Superior temporal gyrus (tissue), 1 donor: ENCODE measurements at regions not wholly inside any gene's neighbourhood (a gene's known extent, or its start where the extent isn't known, plus 50 kb on each side); places are given as distances from the start of the nearest gene placed in this dataset.
A peak's percentile ranks its signal among the peaks of the same experiment; 100 is the strongest.

Source experiments
- DNase-seq: peaks from one replicate; pipeline ENCODE4 v3.0.0-alpha.2; 2016; ENCODE audit errors: extremely low spot score

DNA sequence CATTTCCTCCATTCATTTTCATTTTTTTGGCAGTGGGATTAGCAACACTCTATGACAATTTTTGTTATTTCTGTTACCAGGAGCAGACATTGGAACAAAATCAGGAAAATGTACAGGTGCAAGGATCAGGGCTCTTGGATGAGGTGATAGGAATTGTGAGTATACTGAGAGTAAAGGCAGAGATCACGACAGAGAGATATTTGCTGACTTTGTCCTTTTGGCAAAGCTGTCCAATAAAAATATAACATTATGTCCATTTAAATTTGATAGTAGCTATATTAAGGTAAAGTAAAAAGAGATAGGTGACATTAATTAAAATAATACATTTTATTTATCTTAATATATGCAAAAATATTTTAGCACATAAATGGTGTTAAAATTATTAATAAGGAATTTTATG, 373.1 kb upstream of the GNPDA2 start:
- DNase-seq, result no peak

DNA sequence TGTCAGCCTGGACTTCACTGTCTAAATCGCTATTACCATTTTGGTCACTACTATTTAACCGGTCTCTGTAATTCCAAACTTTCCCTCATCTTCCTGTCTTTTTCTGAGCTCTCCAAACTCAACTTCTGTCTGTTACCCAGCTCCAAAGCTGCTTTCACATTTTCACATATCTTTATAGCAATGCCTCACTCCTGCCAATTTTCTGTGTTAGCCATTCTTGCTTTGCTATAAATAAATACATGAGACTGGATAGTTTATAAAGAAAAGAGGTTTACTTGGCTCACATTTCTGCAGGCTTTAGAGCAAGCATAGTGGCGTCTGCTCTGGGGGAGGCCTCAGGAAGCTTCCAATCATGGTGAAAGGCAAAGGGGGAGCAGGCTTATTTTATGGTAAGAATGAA, 368.3 kb upstream of the GNPDA2 start:
- DNase-seq, result peak; percentile 33

DNA sequence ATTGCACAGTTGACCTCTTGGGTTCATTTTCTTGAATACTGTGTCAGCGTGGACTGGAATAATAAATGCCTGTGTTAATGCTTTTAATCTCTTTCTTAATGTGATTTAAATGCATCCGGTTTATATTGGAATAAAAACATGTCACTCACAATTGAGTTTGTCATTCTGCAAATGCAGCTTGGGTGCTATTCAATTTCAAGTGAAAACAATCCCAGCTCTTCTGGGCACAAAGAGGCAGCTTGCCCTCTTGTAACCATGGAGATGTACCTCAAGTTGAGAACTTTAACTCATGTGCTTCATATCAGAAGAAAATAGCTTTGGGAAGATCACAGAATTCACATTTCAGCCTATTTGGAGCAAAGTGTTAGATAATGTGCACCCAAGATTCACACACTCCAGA, 355.7 kb upstream of the GNPDA2 start:
- DNase-seq, result peak; percentile 36

DNA sequence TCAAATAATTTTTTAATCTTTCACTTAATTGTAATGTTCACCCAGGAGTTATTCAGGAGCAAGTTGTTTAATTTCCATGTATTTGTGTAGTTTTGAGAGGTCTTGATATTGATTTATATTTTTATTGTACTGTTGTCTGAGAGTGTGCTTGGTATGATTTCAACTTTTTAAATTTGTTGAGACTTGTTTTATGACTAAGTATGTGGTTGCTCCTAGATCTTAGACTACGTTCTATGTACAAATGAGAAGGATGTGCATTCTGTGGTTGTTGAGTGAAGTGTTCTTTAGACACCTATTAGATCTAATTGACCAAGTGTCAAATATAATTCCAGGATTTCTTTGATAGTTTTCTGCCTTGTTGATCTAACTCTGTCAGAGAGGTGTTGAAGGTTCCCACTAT, 353.3 kb upstream of the GNPDA2 start:
- no peak for DNase-seq

DNA sequence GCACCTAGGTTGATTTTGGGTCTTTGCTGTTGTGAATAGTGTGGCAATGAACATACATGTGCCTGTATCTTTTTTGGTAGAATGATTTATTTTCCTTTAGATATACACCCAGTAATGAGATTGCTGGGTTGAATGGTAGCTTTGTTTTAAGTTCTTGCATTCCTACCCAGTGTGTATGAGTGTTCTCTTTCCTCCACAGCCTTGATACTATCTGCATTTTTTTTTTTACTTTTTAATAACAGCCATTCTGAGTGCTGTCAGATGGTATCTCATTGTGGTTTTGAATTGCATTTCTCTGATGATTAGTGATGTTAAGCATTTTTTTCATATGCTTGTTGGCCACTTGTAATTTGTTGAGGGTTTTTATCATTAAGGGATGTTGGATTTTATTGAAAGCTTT, 351.8 kb upstream of the GNPDA2 start:
- DNase-seq, result no peak

DNA sequence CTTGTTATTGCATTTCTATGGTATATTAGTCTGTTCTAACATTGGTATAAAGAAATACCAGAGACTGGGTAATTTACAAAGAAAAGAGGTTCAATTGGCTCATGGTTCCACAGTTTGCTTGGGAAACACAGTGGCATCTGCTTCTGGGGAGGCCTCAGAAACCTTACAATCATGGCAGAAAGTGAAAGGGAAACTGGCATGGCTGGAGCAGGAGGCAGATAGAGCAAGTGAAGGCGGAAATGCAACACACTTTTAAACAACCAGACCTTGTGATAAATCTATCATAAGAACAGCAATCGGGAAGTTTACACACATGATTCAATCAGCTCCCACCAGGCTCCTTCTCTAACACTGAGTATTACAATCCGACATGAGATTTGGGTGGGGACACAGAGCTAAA, 346.6 kb upstream of the GNPDA2 start:
- DNase-seq, result no peak

DNA sequence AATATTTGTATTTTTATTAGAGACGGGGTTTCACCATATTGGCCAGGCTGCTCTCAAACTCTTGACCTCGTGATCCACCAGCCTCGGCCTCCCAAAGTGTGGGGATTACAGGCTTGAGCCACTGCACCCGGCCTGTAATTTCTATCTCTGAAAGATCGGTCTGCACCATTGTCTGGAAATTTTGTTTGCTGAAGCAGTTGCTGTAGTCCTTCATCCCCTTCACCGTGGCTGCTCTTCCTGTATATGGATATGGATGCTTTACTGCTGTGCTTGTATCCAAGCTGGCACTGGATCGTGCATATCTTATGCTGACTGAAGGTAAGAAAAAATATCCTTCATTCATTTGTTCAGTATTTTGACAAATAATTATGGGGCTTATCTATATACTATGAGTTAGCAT, 338.4 kb upstream of the GNPDA2 start:
- no peak for DNase-seq

DNA sequence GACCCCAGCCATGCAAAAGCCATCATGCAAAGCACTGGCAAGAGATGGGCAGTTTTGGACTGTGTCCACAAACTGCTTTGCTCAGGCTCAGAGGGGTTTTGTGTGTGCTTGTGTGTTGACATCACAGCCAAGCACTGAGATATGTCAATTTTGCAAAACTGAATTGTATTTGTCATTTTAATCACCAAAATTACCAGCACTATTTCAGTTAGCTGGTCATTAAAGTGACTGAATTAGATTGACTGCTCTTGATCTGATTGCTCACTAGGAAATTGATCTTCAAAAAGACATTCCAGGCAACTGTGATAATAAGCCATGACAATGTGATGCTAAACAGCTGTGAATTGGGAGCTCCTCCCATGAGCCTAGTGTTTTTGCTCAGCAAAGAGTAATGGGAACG, 337.3 kb upstream of the GNPDA2 start:
- DNase-seq, result no peak

DNA sequence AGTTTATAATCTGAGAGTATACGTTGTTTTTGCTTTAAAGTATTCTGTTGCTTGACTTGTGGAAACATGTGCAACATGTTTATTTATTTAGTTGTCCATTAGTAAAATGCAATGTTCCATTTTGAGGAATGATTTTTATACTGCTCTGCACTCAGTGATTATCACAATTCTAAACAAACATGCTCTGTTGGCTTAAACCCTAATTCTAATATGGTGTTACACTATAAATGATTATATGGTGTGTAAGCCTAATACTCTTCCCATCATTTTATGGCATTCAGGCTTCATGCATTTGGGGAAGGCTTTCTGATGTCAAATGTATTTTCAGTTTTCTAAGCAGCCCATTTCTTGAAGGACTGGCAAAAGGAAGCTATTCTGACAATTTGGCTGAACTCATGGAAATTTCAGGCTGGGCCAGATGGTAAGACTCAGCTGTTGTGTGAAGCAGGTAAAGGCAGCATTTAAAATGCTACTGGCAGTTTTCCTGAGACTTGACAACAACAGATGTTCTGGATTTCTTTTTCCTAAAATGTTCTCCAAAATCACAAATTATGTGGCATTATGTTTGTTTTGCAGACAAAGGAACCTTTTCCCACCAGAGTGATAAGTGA, 336.7 kb upstream of the GNPDA2 start:
- DNase-seq, result peak; percentile 64

DNA sequence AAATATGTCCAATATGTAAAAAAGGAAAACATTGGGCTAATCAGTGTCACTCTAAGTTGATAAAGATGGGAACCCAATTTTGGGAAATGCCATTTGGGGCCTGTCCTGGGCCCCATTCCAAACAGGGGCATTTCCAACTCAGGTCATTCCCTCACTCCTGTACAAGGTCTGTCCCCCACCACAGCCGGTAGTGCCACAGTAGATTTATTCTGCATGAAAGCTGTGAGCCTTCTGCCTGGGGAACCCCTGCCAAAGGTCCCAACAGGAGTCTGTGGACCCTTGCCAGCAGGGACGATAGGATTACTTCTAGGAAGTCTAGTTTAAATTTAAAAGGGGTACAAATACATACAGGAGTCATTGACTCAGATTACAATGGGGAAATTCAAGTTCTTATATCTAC, 317.6 kb upstream of the GNPDA2 start:
- DNase-seq, result no peak

DNA sequence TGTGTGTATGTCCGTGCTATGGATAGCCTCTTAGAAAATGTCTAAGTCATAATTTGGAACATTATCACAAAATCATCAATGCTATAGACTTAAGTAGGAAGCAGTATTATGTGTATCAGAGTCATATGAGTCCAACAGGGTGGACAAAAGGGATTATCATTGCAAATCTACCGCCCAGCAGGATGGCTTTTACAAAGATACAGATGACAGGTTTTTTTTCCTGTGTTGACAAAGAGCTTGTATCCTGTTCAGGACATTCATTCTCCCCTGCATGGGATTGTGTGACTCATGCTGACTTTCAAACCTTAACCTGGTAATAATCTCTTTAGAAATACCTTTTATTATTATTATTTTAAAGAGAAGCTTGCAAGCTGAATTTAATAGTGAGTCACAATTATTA, 310.3 kb upstream of the GNPDA2 start:
- no peak for DNase-seq

DNA sequence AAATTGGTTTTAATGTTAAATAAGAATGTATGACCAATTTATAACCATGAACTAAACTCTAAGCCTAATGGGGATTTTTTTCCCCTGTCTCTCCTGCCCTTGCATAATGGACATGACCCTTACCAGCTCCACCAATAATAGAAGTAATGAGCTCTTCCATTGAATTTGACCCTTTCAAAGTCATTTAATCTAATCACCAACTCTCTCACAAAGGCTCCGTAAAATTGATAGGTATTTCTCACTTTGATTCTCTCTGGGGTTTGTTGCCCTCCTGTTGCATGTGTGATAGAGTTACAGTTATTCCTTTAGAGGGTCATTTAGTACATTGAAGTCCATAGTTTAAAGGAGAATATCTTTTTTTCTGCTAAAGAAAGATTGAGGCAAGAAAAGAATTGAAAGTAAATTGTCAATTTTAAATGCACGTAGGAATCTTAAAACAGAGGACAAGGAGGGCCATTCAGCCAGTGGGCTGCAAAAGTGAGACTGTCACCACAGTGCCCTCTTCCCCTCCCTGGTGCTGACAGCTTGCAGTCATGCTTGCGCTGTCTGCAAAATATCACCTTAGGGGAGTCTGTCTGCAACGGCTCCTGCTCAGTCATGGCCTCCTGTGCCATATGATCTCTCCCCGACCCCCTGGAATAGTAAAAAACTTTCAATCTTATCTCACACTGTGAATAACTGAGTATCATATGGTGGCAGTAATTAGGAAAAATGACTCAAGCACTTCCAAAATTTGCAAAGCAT, 307.5 kb upstream of the GNPDA2 start:
- DNase-seq, result no peak

DNA sequence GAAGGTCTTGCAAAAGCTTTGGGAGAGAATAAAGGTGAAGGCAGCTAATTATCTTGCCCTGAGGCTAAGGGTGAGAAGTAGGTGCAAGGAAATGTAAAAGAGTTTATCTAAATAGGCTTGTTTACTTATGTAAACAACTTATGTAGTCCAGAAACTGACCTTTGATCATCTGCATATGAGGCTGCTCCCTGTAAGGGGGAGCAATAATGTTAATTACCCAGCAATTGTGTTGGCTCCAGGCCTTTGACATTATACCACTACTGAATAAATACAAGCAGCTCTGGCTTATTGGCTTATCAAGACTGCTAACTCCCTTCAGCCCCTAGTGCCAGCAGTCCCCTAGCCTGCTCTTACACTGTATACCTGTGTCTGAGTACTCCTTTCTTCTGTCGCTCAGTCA, 303.7 kb upstream of the GNPDA2 start:
- no peak for DNase-seq

DNA sequence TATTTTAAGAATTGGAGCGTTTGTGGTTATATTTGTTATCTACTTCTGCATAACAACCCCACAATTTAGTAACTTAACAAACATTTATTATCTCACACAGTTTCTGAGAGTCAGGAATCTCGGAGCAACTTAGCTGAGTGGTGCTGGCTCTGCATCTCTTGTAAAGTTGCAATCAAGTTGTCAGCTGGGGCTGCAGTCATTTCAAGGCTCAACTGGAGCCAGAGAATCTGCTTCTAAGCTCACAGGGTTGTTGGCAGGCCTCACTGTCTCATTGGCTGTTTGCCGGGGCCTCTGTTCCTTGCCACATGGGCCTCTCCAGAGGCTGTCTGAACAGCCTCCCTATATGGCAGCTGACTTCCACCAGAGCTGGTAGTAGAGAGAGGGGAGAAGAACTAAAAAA, 281.2 kb upstream of the GNPDA2 start:
- no peak for DNase-seq

DNA sequence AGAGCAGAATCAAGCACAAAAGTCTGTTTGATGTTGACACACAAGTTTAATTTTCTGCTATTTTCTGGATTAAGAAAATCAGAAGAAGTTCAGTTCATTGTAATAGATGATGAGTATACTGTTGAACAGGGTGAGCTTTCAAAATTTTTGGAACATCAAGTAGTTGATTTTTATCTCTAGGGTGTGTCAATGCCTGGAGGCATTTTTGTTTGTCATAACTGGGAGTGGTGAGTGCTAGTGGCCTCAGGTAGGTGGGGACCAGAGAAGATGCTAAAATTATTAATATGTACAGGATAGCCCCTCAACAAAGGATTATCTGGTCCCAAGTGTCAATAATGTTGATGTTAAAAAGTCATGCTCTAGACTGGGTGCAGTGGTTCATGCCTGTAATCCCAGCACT, 279.7 kb upstream of the GNPDA2 start:
- DNase-seq, result no peak

DNA sequence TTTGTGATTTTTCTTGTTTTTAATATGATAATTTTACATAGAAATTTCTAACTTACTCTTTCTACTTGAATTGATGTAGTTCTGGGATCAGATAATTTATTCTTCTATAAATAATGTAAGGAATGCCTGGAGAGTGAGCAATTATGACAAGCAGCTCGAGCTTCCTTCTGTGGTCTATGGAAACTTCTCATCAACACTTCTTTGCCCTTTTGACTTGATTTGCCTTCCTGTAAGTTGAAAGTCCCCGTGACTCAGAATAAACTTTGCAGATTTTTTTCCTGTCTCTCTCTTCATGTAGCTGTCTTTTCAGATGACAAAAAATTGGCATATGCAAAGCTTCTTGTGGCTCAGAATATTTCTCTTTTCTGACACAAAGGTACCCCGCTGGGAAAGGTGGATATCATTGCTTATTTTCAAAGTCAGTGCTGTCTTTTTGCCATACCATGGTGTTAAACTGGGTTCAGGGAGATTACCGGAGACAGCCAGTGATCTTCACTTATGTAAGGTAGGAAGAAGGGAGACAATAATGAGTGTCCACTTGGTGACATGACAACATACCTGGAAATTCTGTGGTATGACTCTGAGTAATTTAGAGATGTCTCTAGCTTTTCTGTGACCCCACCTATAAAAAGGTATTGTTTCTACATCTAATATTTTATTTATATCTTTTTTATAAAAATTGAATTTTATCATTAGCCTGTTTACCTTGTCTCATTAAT, 278.6 kb upstream of the GNPDA2 start:
- no peak for DNase-seq

DNA sequence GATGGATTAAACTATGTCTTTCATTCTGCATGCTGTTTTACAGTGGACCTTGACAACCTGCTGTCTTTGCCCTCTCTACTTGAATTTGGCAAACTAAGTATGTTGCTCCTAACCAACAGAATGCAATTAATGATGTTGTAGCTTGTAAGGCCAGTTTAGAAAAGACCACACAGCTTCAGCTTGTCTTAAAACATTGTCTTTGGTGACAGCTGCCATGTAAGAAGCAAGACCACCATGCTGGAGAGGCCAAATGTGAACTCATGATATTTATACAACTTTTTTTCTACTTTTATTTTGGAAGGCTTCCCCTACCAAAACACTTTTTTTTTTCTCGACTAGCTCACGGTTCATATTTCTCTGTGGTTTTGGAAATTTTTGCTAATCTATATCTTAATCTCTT, 278.0 kb upstream of the GNPDA2 start:
- DNase-seq, result no peak

DNA sequence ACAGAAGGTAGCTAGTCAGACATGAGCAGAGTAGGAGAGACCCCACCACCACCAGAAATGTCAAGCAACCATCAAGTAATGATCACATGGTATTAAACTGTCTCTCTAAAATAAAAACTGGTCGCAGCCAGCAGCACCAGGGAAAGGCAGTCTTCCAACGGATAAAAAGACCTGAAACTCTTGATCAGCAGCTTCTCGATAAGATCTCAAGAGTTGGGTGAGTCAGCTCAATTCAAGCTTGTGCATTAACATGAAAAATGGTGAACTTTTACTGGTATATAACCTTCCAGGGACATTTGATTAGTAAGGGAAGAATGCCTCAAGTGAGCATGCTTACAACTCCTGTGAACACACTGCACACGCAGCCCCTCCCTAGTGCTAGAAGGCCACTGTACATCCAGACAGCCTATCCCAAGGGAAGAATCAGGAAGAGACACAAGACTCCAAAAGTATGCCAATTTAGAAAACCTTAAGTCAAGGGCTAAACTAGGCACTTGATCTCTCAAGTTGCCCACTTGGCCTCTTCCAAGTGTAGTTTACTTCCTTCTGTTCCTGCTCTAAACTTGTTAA, 270.0 kb upstream of the GNPDA2 start:
- DNase-seq, result no peak

DNA sequence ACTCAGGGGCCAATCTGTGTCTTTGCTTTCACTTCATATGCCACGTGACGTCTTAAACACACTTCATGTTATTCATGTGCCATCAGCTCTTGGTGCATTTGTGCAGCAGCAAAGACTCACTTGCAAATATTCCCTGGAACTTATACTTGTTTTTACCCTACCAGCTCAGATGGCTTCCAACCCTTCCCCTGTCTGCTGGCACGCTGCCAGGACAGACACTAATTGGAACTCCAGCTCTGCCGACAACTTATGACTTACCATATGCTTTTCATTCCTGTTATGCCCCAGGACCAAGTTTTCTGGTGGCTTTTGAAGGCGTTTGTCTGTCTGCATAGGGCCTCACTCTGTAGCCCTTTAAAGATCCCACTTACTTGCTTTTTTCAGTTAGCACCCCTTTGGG, 261.7 kb upstream of the GNPDA2 start:
- DNase-seq, result no peak

DNA sequence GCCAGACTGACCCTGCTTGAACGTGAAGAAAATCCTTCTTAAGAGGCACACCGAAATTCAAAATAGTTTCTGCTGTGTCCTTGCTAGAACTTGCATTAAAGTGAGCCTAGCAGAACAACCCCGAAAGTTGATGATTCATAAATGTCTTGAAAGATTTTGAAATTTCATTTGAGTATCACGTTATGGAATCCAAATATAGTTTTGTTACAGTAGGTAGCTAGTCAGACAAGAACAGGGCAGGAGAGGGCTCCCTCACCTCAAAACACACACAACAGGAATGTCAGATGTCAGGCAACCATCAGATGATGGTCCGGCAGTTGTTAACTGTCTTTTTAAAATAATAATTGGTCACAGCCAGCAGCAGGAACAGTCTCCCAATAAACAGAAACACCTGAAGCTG, 259.6 kb upstream of the GNPDA2 start:
- no peak for DNase-seq

DNA sequence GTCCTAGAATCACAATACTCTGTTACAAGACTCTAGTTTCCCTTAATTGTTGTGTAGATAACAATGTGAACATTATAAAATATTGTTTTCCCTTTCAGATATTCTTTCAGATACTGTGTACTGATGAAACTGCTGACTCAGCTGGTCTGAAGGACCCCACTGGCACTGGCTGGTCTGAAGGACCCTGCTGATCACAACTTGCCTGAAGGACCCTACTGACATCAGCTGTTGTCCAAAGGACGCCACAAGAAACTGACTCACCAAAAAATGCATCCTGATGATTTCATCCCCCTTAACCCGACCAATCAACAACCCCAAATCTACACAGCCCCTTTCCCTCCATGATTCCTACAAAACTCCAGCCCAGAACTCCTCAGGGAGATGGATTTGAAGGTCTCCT, 258.8 kb upstream of the GNPDA2 start:
- no peak for DNase-seq

DNA sequence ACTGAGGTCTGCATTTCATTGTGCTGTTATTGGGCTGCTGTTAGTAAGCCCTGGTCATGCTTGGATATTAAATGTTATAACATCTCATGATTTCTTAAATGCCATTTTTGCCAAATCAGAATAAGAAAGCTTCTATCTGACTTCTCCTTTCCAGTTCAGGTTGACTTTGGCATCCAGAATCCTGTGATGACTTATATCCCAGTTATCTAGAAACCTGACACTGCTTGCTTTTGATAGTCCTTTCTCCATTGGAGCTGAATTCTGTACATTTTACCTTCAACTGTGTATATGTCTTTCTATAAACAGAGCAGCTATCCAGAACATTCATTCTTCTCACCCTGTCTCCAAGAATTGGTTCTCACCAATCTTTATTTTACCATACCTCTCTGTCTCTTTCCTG, 257.7 kb upstream of the GNPDA2 start:
- no peak for DNase-seq

DNA sequence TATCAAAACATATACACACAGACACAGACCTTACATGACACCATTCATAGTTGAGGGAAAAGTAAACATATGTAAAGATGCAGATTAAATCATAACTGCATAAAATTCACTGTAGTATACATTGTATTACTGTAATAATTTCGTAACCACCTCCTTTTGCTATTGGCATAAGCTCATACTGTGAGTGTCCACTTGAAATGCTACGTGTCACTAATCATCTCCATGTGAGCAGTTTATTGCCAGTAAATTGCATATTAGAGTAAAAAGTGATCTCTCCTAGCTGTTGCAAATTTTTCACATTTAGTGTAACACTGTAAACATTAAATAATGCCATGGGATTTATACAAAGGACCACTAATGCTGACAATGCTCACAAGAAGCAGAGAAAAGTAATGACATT, 256.7 kb upstream of the GNPDA2 start:
- DNase-seq, result no peak
